Brain microvascular endothelial cell (primary cell): ENCODE measurements at regions not wholly inside any gene's neighbourhood (a gene's known extent, or its start where the extent isn't known, plus 50 kb on each side); places are given as distances from the start of the nearest gene placed in this dataset.

Source experiments
- DNase-seq: peaks from one replicate; pipeline ENCODE4 v3.0.0-alpha.2; 2020
- H3K27ac ChIP-seq: fragments of 250-450 bp; sonication (Bioruptor Pico); 2 replicates; pipeline ENCODE4 v1.5.1; 2020; ENCODE audit warnings: mild to moderate bottlenecking, moderate library complexity
- H3K27me3 ChIP-seq: fragments of 250-450 bp; sonication (Bioruptor Pico); replicated peaks from 2 replicates; pipeline ENCODE4 v1.5.1; 2020; ENCODE audit warnings: mild to moderate bottlenecking
- H3K36me3 ChIP-seq: fragments of 250-450 bp; sonication (Bioruptor Pico); replicated peaks from 2 replicates; pipeline ENCODE4 v1.5.1; 2020; ENCODE audit warnings: mild to moderate bottlenecking
- H3K4me3 ChIP-seq: 2 replicates; pipeline ENCODE4 v1.5.1; 2011; ENCODE audit warnings: low read depth, mild to moderate bottlenecking, control low read depth, low read length, moderate library complexity
- in situ Hi-C: cut with HindIII; loops from 2 replicates; pipeline ENCODE4 v1.10.0; 2017; ENCODE audit warnings: low sequenced_read_pairs, low pct_ligation_motif_present
- TF ChIP-seq, protein P1 (sequence below): IDR thresholded peaks from 2 replicates; pipeline ENCODE4 v1.5.1; 2011; ENCODE audit warnings: low read depth, mild to moderate bottlenecking, moderate library complexity, low read length, control low read depth, inconsistent platforms; ENCODE audit errors: missing control alignments

DNA sequence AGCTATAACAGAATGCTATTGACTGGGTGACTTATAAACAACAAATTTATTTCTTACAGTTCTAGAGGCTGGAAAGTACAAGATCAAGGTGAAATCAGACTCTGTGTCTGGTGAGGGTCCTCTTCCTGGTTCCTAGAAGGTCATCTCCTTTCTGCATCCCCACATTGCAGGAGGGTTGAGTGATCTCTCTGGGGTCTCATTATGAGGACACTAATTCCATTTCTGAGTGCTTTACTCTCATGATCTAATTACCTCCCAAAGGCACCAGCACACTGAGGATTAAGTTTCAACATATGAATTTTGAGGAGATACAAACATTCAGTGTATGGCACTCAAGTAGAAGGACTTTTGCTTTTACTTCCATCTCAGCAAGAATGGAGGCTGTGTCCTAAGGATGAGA lies 534.1 kb upstream of the KCNMB2 start:
- TF ChIP-seq, protein P1, sequence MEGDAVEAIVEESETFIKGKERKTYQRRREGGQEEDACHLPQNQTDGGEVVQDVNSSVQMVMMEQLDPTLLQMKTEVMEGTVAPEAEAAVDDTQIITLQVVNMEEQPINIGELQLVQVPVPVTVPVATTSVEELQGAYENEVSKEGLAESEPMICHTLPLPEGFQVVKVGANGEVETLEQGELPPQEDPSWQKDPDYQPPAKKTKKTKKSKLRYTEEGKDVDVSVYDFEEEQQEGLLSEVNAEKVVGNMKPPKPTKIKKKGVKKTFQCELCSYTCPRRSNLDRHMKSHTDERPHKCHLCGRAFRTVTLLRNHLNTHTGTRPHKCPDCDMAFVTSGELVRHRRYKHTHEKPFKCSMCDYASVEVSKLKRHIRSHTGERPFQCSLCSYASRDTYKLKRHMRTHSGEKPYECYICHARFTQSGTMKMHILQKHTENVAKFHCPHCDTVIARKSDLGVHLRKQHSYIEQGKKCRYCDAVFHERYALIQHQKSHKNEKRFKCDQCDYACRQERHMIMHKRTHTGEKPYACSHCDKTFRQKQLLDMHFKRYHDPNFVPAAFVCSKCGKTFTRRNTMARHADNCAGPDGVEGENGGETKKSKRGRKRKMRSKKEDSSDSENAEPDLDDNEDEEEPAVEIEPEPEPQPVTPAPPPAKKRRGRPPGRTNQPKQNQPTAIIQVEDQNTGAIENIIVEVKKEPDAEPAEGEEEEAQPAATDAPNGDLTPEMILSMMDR, result no peak
- DNase-seq, result no peak
- no peak overlapping the region for H3K4me3 ChIP-seq
- in situ Hi-C loops, result no loop called here
- H3K27ac ChIP-seq, result no peak overlapping the region
- no peaks in the 10 kb centered on the region for H3K27me3 ChIP-seq
- H3K36me3 ChIP-seq, result no peaks in the 10 kb centered on the region

DNA sequence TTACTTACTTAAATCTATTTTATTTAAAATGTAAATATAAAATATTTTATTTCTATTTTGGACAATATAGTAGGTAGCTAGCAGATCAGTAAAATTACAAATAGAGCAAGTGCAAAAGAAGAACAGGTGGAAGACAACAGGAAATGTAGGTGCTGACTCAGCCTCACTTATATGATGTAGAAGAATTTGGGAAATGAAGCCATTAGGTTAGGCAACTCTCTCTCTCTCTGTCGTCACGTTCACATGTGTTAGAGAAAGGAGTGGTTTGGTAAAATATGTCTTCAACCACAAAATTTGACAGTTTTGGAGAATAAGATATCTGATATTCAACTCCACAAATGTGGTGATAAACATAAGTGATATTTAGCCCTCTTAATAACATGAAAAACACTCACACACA lies 532.5 kb upstream of the KCNMB2 start:
- Histone ChIP-seq H3K4me3 (no peak overlapping the region), H3K27ac (no peak overlapping the region), H3K27me3 (no peaks in the 10 kb centered on the region), H3K36me3 (no peaks in the 10 kb centered on the region)
- in situ Hi-C loops, result no loop called here
- no peak for DNase-seq
- TF ChIP-seq, protein P1, result no peak

DNA sequence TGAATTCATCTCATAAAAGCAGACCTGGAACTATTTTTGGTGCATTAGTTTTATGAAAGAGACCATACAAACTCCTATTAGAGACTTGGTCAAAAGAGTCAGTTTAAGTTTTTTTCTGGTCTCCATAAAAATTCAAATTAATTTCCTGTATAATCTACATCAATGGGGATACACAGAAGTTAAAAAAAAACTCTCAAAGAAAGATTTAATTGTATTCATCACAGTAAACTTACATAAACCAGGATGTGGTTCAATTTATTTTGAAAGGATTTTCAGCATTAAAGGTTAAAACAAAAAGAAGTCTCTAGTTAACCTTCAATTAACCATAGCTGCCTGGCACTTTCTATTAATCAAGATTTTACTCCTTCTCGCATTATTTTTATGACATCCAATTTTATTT lies 530.3 kb upstream of the KCNMB2 start:
- TF ChIP-seq, protein P1, result no peak
- DNase-seq, result no peak
- no peaks in the 10 kb centered on the region for H3K36me3 ChIP-seq
- no peak overlapping the region for H3K27ac ChIP-seq
- in situ Hi-C loops, result no loop called here
- H3K4me3 ChIP-seq, result no peak overlapping the region
- no peaks in the 10 kb centered on the region for H3K27me3 ChIP-seq

DNA sequence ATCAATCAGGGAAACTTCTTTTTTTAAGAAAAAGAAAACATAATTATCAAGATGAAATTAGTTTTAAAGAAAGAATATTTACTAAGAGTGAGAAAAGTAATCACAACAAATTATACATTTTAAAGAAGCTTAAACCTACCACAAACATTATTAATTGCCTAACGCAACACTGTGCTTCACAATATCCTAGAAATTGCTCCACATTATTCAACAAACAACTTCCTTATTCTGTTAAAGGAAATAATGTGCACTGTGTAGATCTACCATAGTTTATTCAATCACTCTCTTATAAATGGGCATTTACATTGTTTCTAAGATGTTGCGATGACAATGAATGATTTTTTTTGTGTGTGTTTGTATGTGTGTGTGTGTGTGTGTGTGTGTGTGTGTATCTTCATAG lies 525.9 kb upstream of the KCNMB2 start:
- H3K27me3 ChIP-seq, result no peaks in the 10 kb centered on the region
- DNase-seq, result no peak
- H3K27ac ChIP-seq, result no peak overlapping the region
- H3K4me3 ChIP-seq, result no peak overlapping the region
- TF ChIP-seq, protein P1, result no peak
- no peaks in the 10 kb centered on the region for H3K36me3 ChIP-seq
- in situ Hi-C loops, result no loop called here

- no peak overlapping the region for H3K4me3 ChIP-seq
- in situ Hi-C loops, result no loop called here
- TF ChIP-seq, protein P1, result no peak
- H3K36me3 ChIP-seq, result no peaks in the 10 kb centered on the region
- DNase-seq, result no peak
- H3K27me3 ChIP-seq, result no peaks in the 10 kb centered on the region
- no peak overlapping the region for H3K27ac ChIP-seq
These were observed 516.6 kb upstream of the KCNMB2 start for GRCh38 chr3:178019645-178020044.

DNA sequence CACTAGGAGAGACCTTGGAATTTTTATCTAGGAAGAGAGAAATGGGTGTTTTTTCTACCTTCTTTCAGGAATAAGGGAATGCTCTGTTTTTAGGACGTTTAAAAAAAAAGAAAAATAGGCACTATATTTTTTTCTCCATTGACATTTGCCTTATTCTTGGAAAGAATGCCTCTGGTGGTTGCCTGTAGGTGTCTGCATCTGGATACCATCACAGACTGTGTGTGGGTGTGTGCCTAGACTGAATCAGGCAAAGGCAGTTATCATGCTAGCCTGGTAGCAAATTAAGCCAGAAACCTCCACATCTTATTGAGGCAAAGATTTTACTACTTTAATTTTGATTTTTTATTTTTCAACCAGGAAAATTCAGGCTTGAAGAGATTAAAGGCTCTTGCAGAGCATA lies 513.6 kb upstream of the KCNMB2 start:
- no peaks in the 10 kb centered on the region for H3K27me3 ChIP-seq
- H3K27ac ChIP-seq, result no peak overlapping the region
- in situ Hi-C loops, result no loop called here
- H3K36me3 ChIP-seq, result no peaks in the 10 kb centered on the region
- DNase-seq, result no peak
- no peak overlapping the region for H3K4me3 ChIP-seq
- TF ChIP-seq, protein P1, result peak; percentile 28
